DMS53 treated with DMSO at 0.1 percent for 48 hours (cell line): ENCODE measurements at regions not wholly inside any gene's neighbourhood (a gene's known extent, or its start where the extent isn't known, plus 50 kb on each side); places are given as distances from the start of the nearest gene placed in this dataset.

Experiments used
- DNase-seq: peaks from one replicate; lab custom pipeline; 2025; ENCODE audit not compliant: unreplicated experiment; lab: John Stamatoyannopoulos, UW

- no peak for DNase-seq
Measured at GRCh38 chr6:14187406-14187805, 69.8 kb downstream of the CD83 start.

- DNase-seq, result no peak
Measured at GRCh38 chr6:14189074-14189473, 71.5 kb downstream of the CD83 start.

- DNase-seq, result no peak
Measured at GRCh38 chr6:14190191-14190928, 72.8 kb downstream of the CD83 start.

GRCh38 chr6:14190929-14191224 is 73.3 kb downstream of the CD83 start:
- no peak for DNase-seq

- DNase-seq, result no peak
Measured at GRCh38 chr6:14191761-14192160, 74.2 kb downstream of the CD83 start.

- DNase-seq, result no peak
Measured at GRCh38 chr6:14192216-14192788, 74.7 kb downstream of the CD83 start.

GRCh38 chr6:14193524-14193923 is 76.0 kb downstream of the CD83 start:
- DNase-seq, result no peak

GRCh38 chr6:14194483-14194882 is 76.9 kb downstream of the CD83 start:
- no peak for DNase-seq

GRCh38 chr6:14194976-14195375 is 77.4 kb downstream of the CD83 start:
- DNase-seq, result no peak

GRCh38 chr6:14196026-14196425 is 78.5 kb downstream of the CD83 start:
- no peak for DNase-seq

GRCh38 chr6:14197118-14197517 is 79.5 kb downstream of the CD83 start:
- DNase-seq, result no peak

- DNase-seq, result no peak
Measured at GRCh38 chr6:14200047-14200446, 82.5 kb downstream of the CD83 start.

- DNase-seq, result no peak
Measured at GRCh38 chr6:14202947-14203346, 85.4 kb downstream of the CD83 start.

GRCh38 chr6:14206391-14206790 is 88.8 kb downstream of the CD83 start:
- DNase-seq, result no peak

GRCh38 chr6:14207448-14207847 is 89.9 kb downstream of the CD83 start:
- DNase-seq, result no peak

GRCh38 chr6:14209000-14209399 is 91.4 kb downstream of the CD83 start:
- DNase-seq, result no peak

GRCh38 chr6:14210077-14210476 is 92.5 kb downstream of the CD83 start:
- DNase-seq, result no peak

GRCh38 chr6:14210663-14211561 is 93.3 kb downstream of the CD83 start:
- DNase-seq, result peak; percentile 87

GRCh38 chr6:14211562-14211942 is 94.0 kb downstream of the CD83 start:
- no peak for DNase-seq

GRCh38 chr6:14212020-14212419 is 94.4 kb downstream of the CD83 start:
- no peak for DNase-seq

- no peak for DNase-seq
Measured at GRCh38 chr6:14212632-14213031, 95.1 kb downstream of the CD83 start.
